PC-9 (cell line): ENCODE measurements at regions not wholly inside any gene's neighbourhood (a gene's known extent, or its start where the extent isn't known, plus 50 kb on each side); places are given as distances from the start of the nearest gene placed in this dataset.

Experiments used
- EZH2 ChIP-seq: fragments of 200-600 bp; sonication (generic); IDR thresholded peaks from 2 replicates; pipeline ENCODE4 v1.8.0; 2017; ENCODE audit warnings: antibody characterized with exemption, low read depth
- TF ChIP-seq, protein P1 (sequence below): fragments of 200-600 bp; sonication (generic); conservative IDR thresholded peaks from 2 replicates; pipeline ENCODE4 v1.6.1; 2017; ENCODE audit warnings: mixed run types, antibody characterized with exemption, mild to moderate bottlenecking, moderate library complexity

GRCh38 chr14:85279407-85279806 is 250.5 kb upstream of the FLRT2 start:
- TF ChIP-seq, protein P1, sequence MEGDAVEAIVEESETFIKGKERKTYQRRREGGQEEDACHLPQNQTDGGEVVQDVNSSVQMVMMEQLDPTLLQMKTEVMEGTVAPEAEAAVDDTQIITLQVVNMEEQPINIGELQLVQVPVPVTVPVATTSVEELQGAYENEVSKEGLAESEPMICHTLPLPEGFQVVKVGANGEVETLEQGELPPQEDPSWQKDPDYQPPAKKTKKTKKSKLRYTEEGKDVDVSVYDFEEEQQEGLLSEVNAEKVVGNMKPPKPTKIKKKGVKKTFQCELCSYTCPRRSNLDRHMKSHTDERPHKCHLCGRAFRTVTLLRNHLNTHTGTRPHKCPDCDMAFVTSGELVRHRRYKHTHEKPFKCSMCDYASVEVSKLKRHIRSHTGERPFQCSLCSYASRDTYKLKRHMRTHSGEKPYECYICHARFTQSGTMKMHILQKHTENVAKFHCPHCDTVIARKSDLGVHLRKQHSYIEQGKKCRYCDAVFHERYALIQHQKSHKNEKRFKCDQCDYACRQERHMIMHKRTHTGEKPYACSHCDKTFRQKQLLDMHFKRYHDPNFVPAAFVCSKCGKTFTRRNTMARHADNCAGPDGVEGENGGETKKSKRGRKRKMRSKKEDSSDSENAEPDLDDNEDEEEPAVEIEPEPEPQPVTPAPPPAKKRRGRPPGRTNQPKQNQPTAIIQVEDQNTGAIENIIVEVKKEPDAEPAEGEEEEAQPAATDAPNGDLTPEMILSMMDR, result no peak
- no peak for TF ChIP-seq EZH2
